Smooth muscle cell (in vitro differentiated cells): ENCODE measurements at regions not wholly inside any gene's neighbourhood (a gene's known extent, or its start where the extent isn't known, plus 50 kb on each side); places are given as distances from the start of the nearest gene placed in this dataset.

ENCODE experiments used
- DNase-seq: peaks from one replicate; lab custom pipeline; 2025; ENCODE audit not compliant: unreplicated experiment; lab: John Stamatoyannopoulos, UW
- H2AFZ ChIP-seq: fragments of 200-600 bp; sonication (generic); 2 replicates; pipeline ENCODE4 v1.6.0; 2016; ENCODE audit warnings: antibody characterized with exemption, low read depth, mild to moderate bottlenecking
- H3F3A ChIP-seq: fragments of 200-600 bp; sonication (generic); 2 replicates; pipeline ENCODE4 v1.6.0; 2017; ENCODE audit warnings: antibody characterized with exemption, low read depth
- H3K27ac ChIP-seq: fragments of 200-600 bp; sonication (generic); 2 replicates; pipeline ENCODE4 v1.5.1; 2016; ENCODE audit warnings: low read depth, mild to moderate bottlenecking
- H3K27me3 ChIP-seq: fragments of 200-600 bp; sonication (generic); 2 replicates; pipeline ENCODE4 v1.6.1; 2016; ENCODE audit warnings: low read depth, mild to moderate bottlenecking
- H3K36me3 ChIP-seq: fragments of 200-600 bp; sonication (generic); 2 replicates; pipeline ENCODE4 v1.5.1; 2016; ENCODE audit warnings: low read depth
- H3K4me1 ChIP-seq: fragments of 200-600 bp; sonication (generic); 2 replicates; pipeline ENCODE4 v1.5.1; 2016; ENCODE audit warnings: low read depth
- H3K4me2 ChIP-seq: fragments of 200-600 bp; sonication (generic); 2 replicates; pipeline ENCODE4 v1.6.0; 2016; ENCODE audit warnings: mild to moderate bottlenecking
- H3K4me3 ChIP-seq: fragments of 200-600 bp; sonication (generic); 2 replicates; pipeline ENCODE4 v1.5.1; 2016; ENCODE audit warnings: mild to moderate bottlenecking
- H3K79me2 ChIP-seq: fragments of 200-600 bp; sonication (generic); 2 replicates; pipeline ENCODE4 v1.6.0; 2016; ENCODE audit warnings: low read depth, mild to moderate bottlenecking
- H3K9ac ChIP-seq: fragments of 200-600 bp; sonication (generic); 2 replicates; pipeline ENCODE4 v1.6.0; 2016; ENCODE audit warnings: low read depth
- H3K9me3 ChIP-seq: fragments of 200-600 bp; sonication (generic); replicated peaks from 2 replicates; pipeline ENCODE4 v1.5.1; 2016; ENCODE audit warnings: low read depth
- H4K20me1 ChIP-seq: fragments of 200-600 bp; sonication (generic); 2 replicates; pipeline ENCODE4 v1.6.0; 2016; ENCODE audit warnings: low read depth
- CTCF ChIP-seq: fragments of 200-600 bp; sonication (generic); IDR thresholded peaks from 2 replicates; pipeline ENCODE4 v1.5.1; 2017; ENCODE audit warnings: borderline replicate concordance, mild to moderate bottlenecking, antibody characterized with exemption; ENCODE audit not compliant: insufficient read depth, poor library complexity, severe bottlenecking
- WGBS: methylation state at CpG from one replicate; pipeline ENCODE4 v1.1.7; 2016; ENCODE audit warnings: low lambda C conversion rate; 5-methylcytosine and 5-hydroxymethylcytosine counted together

GRCh38 chr1:13943055-13943454, 243.1 kb downstream of the PRDM2 start:
- peaks cover 3% of the 10 kb centered on the region for H3K27me3 ChIP-seq
- no peak overlapping the region for H3K27ac ChIP-seq
- H3K79me2 ChIP-seq, result no peaks in the 10 kb centered on the region
- H3K4me1 ChIP-seq, result no peaks in the 10 kb centered on the region
- no peak for DNase-seq
- no peaks in the 10 kb centered on the region for H3F3A ChIP-seq
- no peaks in the 10 kb centered on the region for H3K36me3 ChIP-seq
- H3K4me2 ChIP-seq, result no peak overlapping the region
- no peaks in the 10 kb centered on the region for H4K20me1 ChIP-seq
- H3K9me3 ChIP-seq, result no peaks in the 10 kb centered on the region
- H3K4me3 ChIP-seq, result no peak overlapping the region
- no peak overlapping the region for H3K9ac ChIP-seq
- H2AFZ ChIP-seq, result no peak overlapping the region
- TF ChIP-seq CTCF, result no peak

GRCh38 chr1:13945856-13946255, 245.9 kb downstream of the PRDM2 start:
- DNase-seq, result no peak
- Histone ChIP-seq H3K79me2 (no peaks in the 10 kb centered on the region), H3K4me1 (no peaks in the 10 kb centered on the region), H4K20me1 (no peaks in the 10 kb centered on the region), H3F3A (no peaks in the 10 kb centered on the region), H3K9me3 (no peaks in the 10 kb centered on the region), H3K36me3 (no peaks in the 10 kb centered on the region), H3K27me3 (peaks cover 3% of the 10 kb centered on the region), H3K4me2 (no peak overlapping the region), H3K9ac (no peak overlapping the region), H2AFZ (no peak overlapping the region), H3K27ac (no peak overlapping the region), H3K4me3 (no peak overlapping the region)
- 88% methylated on average over 2 of the region's 2 CpGs for WGBS
- TF ChIP-seq CTCF, result no peak

GRCh38 chr1:13947658-13948057, 247.7 kb downstream of the PRDM2 start:
- Histone ChIP-seq H3K9me3 (no peaks in the 10 kb centered on the region), H3K4me3 (no peak overlapping the region), H3K79me2 (no peaks in the 10 kb centered on the region), H4K20me1 (no peaks in the 10 kb centered on the region), H3F3A (no peaks in the 10 kb centered on the region), H3K9ac (no peak overlapping the region), H3K4me2 (no peak overlapping the region), H3K27me3 (peaks cover 3% of the 10 kb centered on the region), H2AFZ (no peak overlapping the region), H3K36me3 (no peaks in the 10 kb centered on the region), H3K27ac (no peak overlapping the region), H3K4me1 (no peaks in the 10 kb centered on the region)
- DNase-seq, result no peak
- WGBS, result 92% methylated on average over 7 of the region's 7 CpGs
- TF ChIP-seq CTCF, result no peak

- Histone ChIP-seq H3K79me2 (no peaks in the 10 kb centered on the region), H3F3A (no peaks in the 10 kb centered on the region), H3K4me3 (no peak overlapping the region), H3K27me3 (peaks cover 3% of the 10 kb centered on the region), H2AFZ (no peak overlapping the region), H3K36me3 (no peaks in the 10 kb centered on the region), H3K9ac (no peak overlapping the region), H3K4me1 (no peaks in the 10 kb centered on the region), H4K20me1 (no peaks in the 10 kb centered on the region), H3K4me2 (no peak overlapping the region), H3K27ac (no peak overlapping the region), H3K9me3 (no peaks in the 10 kb centered on the region)
- DNase-seq, result no peak
- WGBS, result 86% methylated on average over 5 of the region's 5 CpGs
- TF ChIP-seq CTCF, result no peak
Measured at GRCh38 chr1:13948396-13948795, 248.4 kb downstream of the PRDM2 start.
